Suppressor macrophage treated with lipopolysaccharide for 4 hours (primary cell): ENCODE measurements at regions not wholly inside any gene's neighbourhood (a gene's known extent, or its start where the extent isn't known, plus 50 kb on each side); places are given as distances from the start of the nearest gene placed in this dataset.
A peak's percentile ranks its signal among the peaks of the same experiment; 100 is the strongest.

Experiments
- DNase-seq: peaks from one replicate; pipeline ENCODE4 v3.0.0-alpha.2; 2020

DNA sequence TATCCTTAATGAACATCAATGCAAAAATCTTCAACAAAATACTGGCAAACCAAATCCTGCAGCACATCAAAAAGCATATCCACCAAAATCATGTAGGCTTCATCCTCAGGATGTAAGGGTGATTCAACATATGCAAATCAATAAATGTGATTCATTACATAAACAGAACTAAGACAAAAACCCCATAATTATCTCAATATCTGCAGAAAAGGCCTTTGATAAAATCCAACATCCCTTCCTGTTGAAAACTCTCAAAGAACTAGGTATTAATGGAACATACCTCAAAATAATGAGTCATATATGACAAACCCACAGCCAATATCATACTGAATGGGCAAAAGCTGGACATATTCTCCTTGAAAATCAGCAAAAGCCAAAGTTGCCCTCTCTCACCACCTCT is 54.6 kb upstream of the DEPDC1 start:
- DNase-seq: no peak

- no peak for DNase-seq
These were observed 61.6 kb upstream of the DEPDC1 start for GRCh38 chr1:68558321-68559026.

DNA sequence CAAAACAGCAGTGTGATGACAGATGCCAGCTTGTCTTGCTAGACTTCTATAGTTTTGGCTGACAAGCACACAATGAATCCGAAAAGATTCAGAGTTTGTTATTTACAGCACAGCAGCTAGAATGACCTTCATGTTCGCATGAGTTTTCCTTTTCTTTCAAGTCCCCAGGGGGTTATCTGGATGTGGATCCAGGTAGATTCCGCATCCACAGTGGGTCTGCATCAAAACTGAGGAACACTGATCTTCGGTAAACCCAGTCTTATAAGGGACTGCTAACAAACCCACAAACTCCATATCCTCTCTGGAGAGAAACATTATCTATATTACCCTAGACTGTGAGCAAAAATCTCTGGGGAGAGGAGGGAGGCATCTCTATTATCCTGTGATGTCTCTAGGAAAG is 69.0 kb upstream of the DEPDC1 start:
- DNase-seq: no peak

DNA sequence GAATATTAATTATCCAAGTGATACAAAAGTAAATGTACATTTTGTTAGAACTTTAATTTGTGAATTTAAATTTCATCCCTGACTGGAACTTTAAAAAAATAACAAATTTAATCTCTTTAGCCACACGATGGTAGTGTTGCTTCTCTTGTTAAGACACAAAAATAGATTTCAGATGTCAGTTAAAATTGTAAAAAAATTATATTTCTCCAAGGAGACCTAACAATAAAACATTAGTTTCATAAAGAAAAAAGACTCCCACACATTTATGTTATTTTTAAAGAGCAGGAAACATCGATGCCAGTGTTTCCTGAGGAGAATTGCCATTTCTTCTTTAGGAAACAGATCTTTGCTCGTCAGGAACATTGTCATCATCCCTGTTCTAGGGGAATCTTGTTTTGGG is 74.0 kb upstream of the DEPDC1 start:
- DNase-seq: no peak

DNA sequence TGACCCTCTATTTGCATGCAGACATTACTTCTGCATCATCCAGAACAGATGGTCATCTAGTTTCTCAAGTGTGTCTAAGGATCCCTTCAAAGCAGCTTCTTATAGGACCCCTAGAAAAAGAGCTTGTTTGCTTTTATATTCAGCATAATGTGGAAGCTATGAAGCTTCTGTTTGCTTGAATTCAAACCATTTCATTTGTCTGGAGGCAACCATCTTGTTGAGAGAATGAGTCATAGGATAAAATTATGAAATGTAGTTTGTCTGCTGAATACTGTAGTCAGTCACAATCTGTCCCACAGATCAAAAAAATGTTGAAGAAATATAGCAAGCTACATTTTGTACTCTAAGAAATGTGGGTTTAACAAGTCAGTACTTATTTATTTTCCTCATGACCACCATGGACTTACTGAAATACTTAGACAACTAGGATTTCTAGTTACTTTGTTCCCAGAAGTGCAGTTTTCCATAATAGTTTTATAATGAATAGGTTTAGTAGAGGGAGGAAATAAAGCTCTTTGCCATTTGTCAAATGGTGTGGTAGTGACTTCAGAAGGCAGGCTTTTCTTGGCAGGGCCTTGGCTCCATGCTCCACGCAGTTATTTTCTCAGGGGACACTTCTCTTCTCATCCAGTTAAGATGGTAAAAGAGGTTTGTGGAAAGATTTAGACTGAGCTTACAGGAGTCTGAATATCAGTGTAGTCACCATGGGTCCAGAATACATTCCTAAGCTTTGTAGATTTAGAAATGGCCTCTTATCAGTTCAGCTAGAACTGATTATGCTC is 74.8 kb upstream of the DEPDC1 start:
- no peak for DNase-seq

GRCh38 chr1:68585351-68585750 is 88.5 kb upstream of the DEPDC1 start:
- DNase-seq: no peak

DNA sequence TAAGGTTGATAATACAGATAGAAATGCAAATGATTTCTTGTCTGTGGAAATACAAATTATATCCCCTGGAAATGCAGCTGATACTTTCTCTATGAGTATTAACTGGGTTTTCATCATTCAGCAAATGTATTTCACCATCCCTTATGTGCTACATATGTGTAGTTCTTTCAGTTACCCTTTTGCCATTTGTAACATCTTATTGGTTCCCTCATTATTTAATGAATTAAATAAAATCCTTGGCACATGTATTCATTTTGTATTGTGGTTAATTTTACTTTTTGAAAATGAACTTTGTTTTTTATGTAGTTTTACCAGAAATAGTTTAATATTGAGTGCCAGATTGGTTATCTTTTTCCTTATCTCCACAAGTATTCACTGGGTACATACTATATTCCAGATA is 89.9 kb upstream of the DEPDC1 start:
- no peak for DNase-seq

GRCh38 chr1:68588304-68588703 is 91.4 kb upstream of the DEPDC1 start:
- no peak for DNase-seq

DNA sequence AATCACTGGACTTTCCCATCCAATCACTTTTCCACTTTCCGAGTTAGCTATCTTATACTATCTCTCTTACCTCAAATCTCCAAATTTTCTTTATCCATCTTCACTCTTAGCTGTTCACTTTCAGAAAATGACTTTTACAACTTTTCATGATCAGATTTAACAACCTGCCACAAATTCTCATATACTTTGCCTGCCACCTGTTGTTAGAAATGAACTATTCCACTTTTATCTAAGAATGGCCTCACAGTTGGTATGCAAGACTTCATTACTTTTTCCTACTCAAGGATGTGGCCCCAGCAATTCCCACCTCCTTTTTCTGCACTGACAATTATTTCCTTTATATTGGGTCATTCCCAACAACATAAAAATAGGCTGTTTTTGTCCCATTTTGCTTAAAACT is 93.6 kb upstream of the DEPDC1 start:
- no peak for DNase-seq

DNA sequence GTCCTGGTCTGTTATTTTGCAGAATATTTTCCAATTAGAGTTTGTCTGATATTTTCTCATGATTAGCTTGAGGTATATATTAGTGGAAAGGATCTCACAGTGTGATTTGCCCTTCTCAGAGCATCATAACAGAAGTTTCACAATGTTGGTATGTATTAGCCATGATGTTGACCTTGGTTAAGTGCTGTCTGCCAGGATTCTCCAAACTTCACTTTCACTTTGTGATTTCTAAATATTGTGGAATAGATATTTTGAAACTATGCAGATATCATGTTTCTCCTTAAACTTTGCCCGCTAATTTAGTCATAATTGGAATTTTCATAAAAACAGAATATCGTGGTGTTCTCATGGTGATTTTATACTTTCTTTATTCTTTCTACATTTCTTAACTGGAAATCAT is 98.0 kb upstream of the DEPDC1 start:
- DNase-seq: no peak

DNA sequence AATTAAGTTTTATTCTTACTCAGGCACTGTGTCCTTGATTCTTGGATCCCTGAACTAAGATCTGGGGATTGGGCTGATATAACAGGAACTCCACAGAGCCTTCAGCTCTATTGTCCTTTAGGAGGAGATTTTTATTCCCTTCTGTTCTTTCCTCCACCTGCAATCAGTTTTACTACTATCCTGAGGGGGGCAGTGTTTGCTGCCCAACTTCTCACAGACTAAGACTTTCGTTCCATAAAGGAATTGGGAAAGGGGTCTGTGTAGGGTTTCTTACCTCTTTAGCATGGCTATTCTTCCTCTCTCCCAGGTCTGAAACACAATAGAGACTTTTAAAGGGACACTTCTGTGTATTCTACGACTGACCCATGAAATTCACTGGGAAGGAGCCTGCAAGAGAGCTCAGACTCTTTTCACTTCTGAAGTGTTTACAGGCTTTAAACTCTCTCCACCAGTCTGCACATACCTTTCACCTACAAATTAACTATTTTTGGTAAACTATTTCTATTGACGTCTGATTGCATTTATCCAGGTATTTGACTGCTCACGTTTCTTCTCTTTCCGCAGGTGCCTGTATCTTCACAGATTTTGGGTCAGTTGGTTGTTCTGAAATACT is 103.3 kb upstream of the DEPDC1 start:
- DNase-seq: peak; percentile 1

GRCh38 chr1:68608289-68608688 is 111.4 kb upstream of the DEPDC1 start:
- no peak for DNase-seq

DNA sequence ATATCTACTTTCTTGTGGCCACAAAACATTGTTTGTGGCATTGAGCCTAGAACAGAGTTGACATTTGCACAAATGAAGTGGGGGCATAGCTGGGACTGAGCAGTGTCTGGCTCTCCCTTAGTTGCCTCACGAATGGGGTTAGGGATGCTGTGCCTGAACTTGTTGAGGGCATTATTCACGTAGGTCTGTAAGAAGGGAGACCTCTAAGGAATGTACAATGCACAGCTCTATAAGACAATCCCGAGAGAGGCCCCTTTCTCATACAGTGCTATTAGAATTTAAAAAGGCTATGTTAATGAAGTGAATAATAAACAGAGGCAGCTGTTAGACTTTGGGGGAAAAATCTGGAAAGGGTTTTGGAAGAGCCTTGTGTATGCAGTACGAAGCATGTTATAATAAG is 118.4 kb upstream of the DEPDC1 start:
- DNase-seq: no peak

GRCh38 chr1:68617942-68618341 is 121.1 kb upstream of the DEPDC1 start:
- DNase-seq: no peak

- no peak for DNase-seq
These were observed 123.7 kb upstream of the DEPDC1 start for GRCh38 chr1:68620571-68620970.

GRCh38 chr1:68623700-68624099 is 126.8 kb upstream of the DEPDC1 start:
- no peak for DNase-seq

DNA sequence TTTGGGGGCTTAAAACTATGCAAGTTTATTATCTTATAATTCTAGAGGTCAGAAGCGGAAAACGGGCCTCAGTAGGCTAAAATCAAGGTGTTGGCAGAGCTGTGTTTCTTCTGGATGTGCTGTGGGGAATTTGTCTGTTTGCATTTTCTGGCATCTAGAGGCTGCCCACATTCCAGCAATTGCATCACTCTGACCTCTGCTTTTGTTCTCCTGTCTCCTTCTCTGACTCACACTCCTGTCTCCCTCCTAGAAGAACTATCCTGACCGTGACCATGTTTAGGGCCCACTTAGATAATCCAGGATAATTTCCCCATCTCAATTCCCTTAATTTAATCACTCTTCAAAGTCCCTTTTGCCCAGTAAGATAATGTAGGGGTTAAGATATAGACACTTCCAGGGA is 127.4 kb upstream of the DEPDC1 start:
- DNase-seq: no peak

DNA sequence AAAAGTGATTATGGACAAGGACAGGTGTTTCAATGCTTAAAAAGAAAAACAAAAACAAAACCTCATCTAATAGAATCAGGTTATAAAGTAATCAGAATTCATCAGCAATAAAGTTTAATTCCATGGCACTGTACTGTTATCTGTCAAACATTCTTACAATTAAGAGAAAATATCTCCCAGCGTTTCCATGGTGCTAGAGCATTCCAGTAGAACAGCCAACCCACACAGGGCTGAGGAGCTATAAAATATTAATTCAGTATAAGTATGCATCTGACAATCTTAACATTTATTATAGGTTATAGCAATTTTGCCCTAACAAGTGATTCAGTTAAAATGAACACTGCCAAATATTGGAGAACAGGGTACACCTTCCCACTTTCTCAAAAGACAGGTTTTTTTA is 128.7 kb upstream of the DEPDC1 start:
- DNase-seq: no peak

- no peak for DNase-seq
These were observed 136.4 kb upstream of the DEPDC1 start for GRCh38 chr1:68633141-68633919.

- no peak for DNase-seq
These were observed 147.6 kb upstream of the DEPDC1 start for GRCh38 chr1:68644504-68644903.

- DNase-seq: no peak
These were observed 154.2 kb upstream of the DEPDC1 start for GRCh38 chr1:68651115-68651514.

- no peak for DNase-seq
These were observed 157.0 kb upstream of the DEPDC1 start for GRCh38 chr1:68653882-68654281.

GRCh38 chr1:68673771-68674170 is 176.9 kb upstream of the DEPDC1 start:
- DNase-seq: no peak
